Astrocyte (in vitro differentiated cells and primary cell): ENCODE measurements at regions not wholly inside any gene's neighbourhood (a gene's known extent, or its start where the extent isn't known, plus 50 kb on each side); places are given as distances from the start of the nearest gene placed in this dataset.

ENCODE experiments used
- DNase-seq: peaks from one replicate; pipeline ENCODE4 v3.0.0-alpha.2; 2010; ENCODE audit warnings: low read depth
- FAIRE-seq: peaks from 2 replicates; lab custom pipeline; 2011; peaks lifted over from hg19 to GRCh38; lab: Jason Lieb, UNC
- H2AFZ ChIP-seq: 2 replicates; pipeline ENCODE4 v1.6.0; 2012; ENCODE audit warnings: low read depth, low read length, inconsistent platforms
- H3K27ac ChIP-seq: 2 replicates; pipeline ENCODE4 v1.5.1; 2011; ENCODE audit warnings: low read depth, low read length, inconsistent platforms
- H3K27me3 ChIP-seq: 2 replicates; pipeline ENCODE4 v1.6.0; 2011; ENCODE audit warnings: low read length, inconsistent platforms; ENCODE audit not compliant: insufficient read depth
- H3K36me3 ChIP-seq: 2 replicates; pipeline ENCODE4 v1.5.1; 2011; ENCODE audit warnings: low read length, inconsistent platforms; ENCODE audit not compliant: insufficient read depth
- H3K4me1 ChIP-seq: 2 replicates; pipeline ENCODE4 v1.5.1; 2011; ENCODE audit warnings: low read length, inconsistent platforms; ENCODE audit not compliant: insufficient read depth
- H3K4me2 ChIP-seq: 2 replicates; pipeline ENCODE4 v1.6.0; 2012; ENCODE audit warnings: low read length, inconsistent platforms
- H3K4me3 ChIP-seq: 2 replicates; pipeline ENCODE4 v1.5.1; 2011; ENCODE audit warnings: low read depth, mild to moderate bottlenecking, low read length, inconsistent platforms; ENCODE audit not compliant: insufficient read depth
- H3K79me2 ChIP-seq: 2 replicates; pipeline ENCODE4 v1.6.0; 2012; ENCODE audit warnings: mild to moderate bottlenecking, low read length, inconsistent platforms; ENCODE audit not compliant: insufficient read depth
- H3K9ac ChIP-seq: 2 replicates; pipeline ENCODE4 v1.6.0; 2012; ENCODE audit warnings: mild to moderate bottlenecking, low read length, inconsistent platforms
- H3K9me3 ChIP-seq: 2 replicates; pipeline ENCODE4 v1.5.1; 2012; ENCODE audit warnings: low read depth, mild to moderate bottlenecking, low read length, inconsistent platforms; ENCODE audit not compliant: insufficient read depth
- H4K20me1 ChIP-seq: 2 replicates; pipeline ENCODE4 v1.6.0; 2012; ENCODE audit warnings: low read length, inconsistent platforms; ENCODE audit not compliant: insufficient read depth
- H3K27ac Mint-ChIP-seq: one replicate; pipeline ENCODE4 v1.8.0; 2021; ENCODE audit warnings: mild to moderate bottlenecking, mixed read lengths; ENCODE audit not compliant: unreplicated experiment
- H3K27me3 Mint-ChIP-seq: one replicate; pipeline ENCODE4 v1.8.0; 2021; ENCODE audit warnings: low read depth, mixed read lengths; ENCODE audit not compliant: unreplicated experiment
- H3K36me3 Mint-ChIP-seq: one replicate; pipeline ENCODE4 v1.8.0; 2021; ENCODE audit warnings: low read depth, mixed read lengths; ENCODE audit not compliant: unreplicated experiment
- H3K4me1 Mint-ChIP-seq: one replicate; pipeline ENCODE4 v1.8.0; 2021; ENCODE audit warnings: low read depth, mixed read lengths; ENCODE audit not compliant: unreplicated experiment
- H3K4me3 Mint-ChIP-seq: one replicate; pipeline ENCODE4 v1.8.0; 2021; ENCODE audit warnings: mild to moderate bottlenecking, moderate library complexity, mixed read lengths; ENCODE audit not compliant: unreplicated experiment
- H3K9me3 Mint-ChIP-seq: one replicate; pipeline ENCODE4 v1.8.0; 2021; ENCODE audit warnings: mild to moderate bottlenecking, mixed read lengths; ENCODE audit not compliant: unreplicated experiment
- EZH2 ChIP-seq: IDR thresholded peaks from 2 replicates; pipeline ENCODE4 v1.6.1; 2012; ENCODE audit warnings: mild to moderate bottlenecking, low read length, inconsistent platforms; ENCODE audit not compliant: insufficient read depth
- TF ChIP-seq, protein P1 (sequence below): IDR thresholded peaks from 2 replicates; pipeline ENCODE4 v1.5.1; 2011; ENCODE audit warnings: low read depth, mild to moderate bottlenecking, inconsistent platforms, low read length, moderate library complexity; ENCODE audit not compliant: insufficient read depth

DNA sequence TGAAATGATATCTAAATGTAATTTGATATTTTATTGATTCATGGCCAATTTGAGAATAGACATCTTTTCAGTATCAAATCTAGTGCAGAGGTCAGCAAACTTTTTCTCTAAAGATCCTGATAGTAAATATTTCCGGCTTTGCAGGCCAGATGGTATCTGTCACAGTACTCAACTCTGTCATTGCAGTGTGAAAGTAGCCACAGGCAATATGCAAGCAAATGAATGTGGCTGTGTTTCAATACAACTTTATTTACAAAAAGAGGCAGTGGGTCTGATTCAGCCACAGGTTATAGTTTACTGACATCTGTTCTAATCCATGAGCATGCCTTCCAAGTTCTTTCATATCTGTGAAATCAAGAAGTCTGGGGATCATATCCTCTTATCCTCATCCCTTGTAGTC lies 221.2 kb downstream of the PRDM2 start:
- no peak overlapping the region for H3K4me3 Mint-ChIP-seq
- no peak for TF ChIP-seq EZH2
- TF ChIP-seq, protein P1, sequence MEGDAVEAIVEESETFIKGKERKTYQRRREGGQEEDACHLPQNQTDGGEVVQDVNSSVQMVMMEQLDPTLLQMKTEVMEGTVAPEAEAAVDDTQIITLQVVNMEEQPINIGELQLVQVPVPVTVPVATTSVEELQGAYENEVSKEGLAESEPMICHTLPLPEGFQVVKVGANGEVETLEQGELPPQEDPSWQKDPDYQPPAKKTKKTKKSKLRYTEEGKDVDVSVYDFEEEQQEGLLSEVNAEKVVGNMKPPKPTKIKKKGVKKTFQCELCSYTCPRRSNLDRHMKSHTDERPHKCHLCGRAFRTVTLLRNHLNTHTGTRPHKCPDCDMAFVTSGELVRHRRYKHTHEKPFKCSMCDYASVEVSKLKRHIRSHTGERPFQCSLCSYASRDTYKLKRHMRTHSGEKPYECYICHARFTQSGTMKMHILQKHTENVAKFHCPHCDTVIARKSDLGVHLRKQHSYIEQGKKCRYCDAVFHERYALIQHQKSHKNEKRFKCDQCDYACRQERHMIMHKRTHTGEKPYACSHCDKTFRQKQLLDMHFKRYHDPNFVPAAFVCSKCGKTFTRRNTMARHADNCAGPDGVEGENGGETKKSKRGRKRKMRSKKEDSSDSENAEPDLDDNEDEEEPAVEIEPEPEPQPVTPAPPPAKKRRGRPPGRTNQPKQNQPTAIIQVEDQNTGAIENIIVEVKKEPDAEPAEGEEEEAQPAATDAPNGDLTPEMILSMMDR = no peak
- peaks cover 4% of the 10 kb centered on the region for H3K4me1 Mint-ChIP-seq

DNA sequence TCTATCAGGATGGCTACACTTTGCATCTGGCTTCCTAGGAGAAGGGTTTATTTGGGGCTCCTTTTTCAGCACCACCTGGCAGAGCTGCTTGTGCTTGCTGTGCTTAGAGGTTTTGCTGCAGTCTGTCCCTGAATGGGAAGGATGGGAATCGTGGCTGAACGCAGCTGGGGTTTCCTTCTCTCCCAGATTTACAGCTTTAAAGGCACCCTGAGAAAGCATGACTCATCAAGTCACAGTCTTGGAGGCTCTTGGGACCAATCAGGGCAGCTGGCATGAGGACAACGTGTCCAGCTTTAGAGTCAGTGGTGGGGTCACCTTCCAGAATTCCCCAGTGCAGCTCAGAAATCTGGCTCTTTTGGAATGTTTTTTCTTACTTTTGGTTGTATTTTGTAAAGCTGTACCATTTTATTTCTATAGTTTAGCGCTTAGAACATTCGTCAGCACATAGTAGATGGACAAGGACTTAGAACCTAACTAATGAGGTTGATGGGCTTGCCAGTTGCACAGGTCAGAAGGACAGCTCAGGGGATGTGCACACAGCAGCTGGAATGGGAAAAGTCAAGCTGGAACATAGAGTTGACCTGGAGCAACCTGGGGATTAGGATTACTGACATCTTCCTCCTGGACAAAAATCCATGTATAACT lies 222.6 kb downstream of the PRDM2 start:
- Mint-ChIP-seq H3K4me1 (peaks cover 4% of the 10 kb centered on the region), H3K27ac (no peak overlapping the region), H3K4me3 (no peak overlapping the region), H3K9me3 (no peaks in the 10 kb centered on the region), H3K27me3 (peaks cover 33% of the 10 kb centered on the region), H3K36me3 (no peaks in the 10 kb centered on the region)
- Histone ChIP-seq H3K27ac (no peak overlapping the region), H3K9me3 (no peaks in the 10 kb centered on the region), H3K9ac (no peak overlapping the region), H3K4me2 (no peak overlapping the region), H4K20me1 (no peaks in the 10 kb centered on the region), H3K79me2 (no peaks in the 10 kb centered on the region), H3K36me3 (no peaks in the 10 kb centered on the region), H3K27me3 (no peaks in the 10 kb centered on the region), H2AFZ (no peak overlapping the region), H3K4me1 (no peaks in the 10 kb centered on the region), H3K4me3 (no peak overlapping the region)
- no peak for DNase-seq
- no peak for FAIRE-seq
- no peak for TF ChIP-seq EZH2
- TF ChIP-seq, protein P1 = no peak

More for the DNA sequence above, 221.2 kb downstream of the PRDM2 start:
- H3K27ac Mint-ChIP-seq = no peak overlapping the region
- Histone ChIP-seq H3K4me1 (no peaks in the 10 kb centered on the region), H3K79me2 (no peaks in the 10 kb centered on the region), H3K27ac (no peak overlapping the region), H3K4me2 (no peak overlapping the region), H3K4me3 (no peak overlapping the region), H2AFZ (no peak overlapping the region), H3K36me3 (no peaks in the 10 kb centered on the region), H3K9me3 (no peaks in the 10 kb centered on the region), H3K27me3 (no peaks in the 10 kb centered on the region), H3K9ac (no peak overlapping the region), H4K20me1 (no peaks in the 10 kb centered on the region)
- no peaks in the 10 kb centered on the region for H3K9me3 Mint-ChIP-seq
- FAIRE-seq (no peak), DNase-seq (no peak)
- no peaks in the 10 kb centered on the region for H3K36me3 Mint-ChIP-seq
- peaks cover 31% of the 10 kb centered on the region for H3K27me3 Mint-ChIP-seq

DNA sequence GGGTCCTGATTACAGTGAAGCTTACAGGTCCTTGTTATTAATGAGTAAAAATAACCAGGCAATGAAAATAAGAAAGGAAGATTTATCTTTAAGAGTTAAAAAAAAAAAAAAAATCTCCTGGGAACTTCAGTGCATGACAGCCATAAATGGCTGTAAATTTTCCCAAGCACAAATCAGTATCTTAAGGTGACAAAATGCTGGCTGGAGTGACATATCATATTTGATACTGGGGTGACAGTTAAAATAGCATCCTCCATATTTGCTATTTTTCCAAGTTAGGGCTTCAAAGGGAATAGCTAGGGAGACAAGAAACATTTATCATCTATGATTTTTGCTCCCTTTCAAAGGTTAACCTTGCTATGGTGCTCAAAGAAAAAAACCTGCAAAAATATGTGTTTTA lies 226.6 kb downstream of the PRDM2 start:
- no peak for DNase-seq
- H3K27me3 ChIP-seq = no peaks in the 10 kb centered on the region
- H3K4me1 Mint-ChIP-seq = peaks cover 4% of the 10 kb centered on the region
- FAIRE-seq = no peak
- no peak overlapping the region for H3K4me3 Mint-ChIP-seq
- TF ChIP-seq, protein P1 = no peak
- TF ChIP-seq EZH2 = no peak
- no peaks in the 10 kb centered on the region for H3K36me3 ChIP-seq
- no peak overlapping the region for H3K27ac ChIP-seq
- H3K4me1 ChIP-seq = no peaks in the 10 kb centered on the region
- H3K4me3 ChIP-seq = no peak overlapping the region
- H3K27me3 Mint-ChIP-seq = peaks cover 27% of the 10 kb centered on the region
- no peak overlapping the region for H3K9ac ChIP-seq
- H4K20me1 ChIP-seq = no peaks in the 10 kb centered on the region
- H3K79me2 ChIP-seq = no peaks in the 10 kb centered on the region
- H3K9me3 ChIP-seq = no peaks in the 10 kb centered on the region
- no peak overlapping the region for H3K27ac Mint-ChIP-seq
- H3K36me3 Mint-ChIP-seq = no peaks in the 10 kb centered on the region
- H2AFZ ChIP-seq = no peak overlapping the region
- H3K4me2 ChIP-seq = no peak overlapping the region
- no peaks in the 10 kb centered on the region for H3K9me3 Mint-ChIP-seq
